ENCODE measurements at regions not wholly inside any gene's neighbourhood (a gene's known extent, or its start where the extent isn't known, plus 50 kb on each side); places are given as distances from the start of the nearest gene placed in this dataset.

- DNase-seq (ENCODE audit: low read depth in 3 of 3, low spot score in 2 of 3) = no peak
These were observed 175.6 kb downstream of the IRX2 start for GRCh38 chr5:2575871-2576270.

GRCh38 chr5:2575292-2575691 lies 176.2 kb downstream of the IRX2 start:
- DNase-seq (ENCODE audit: low read depth in 3 of 3, low spot score in 2 of 3) = peak in 1 of 3 donors; percentile 9

GRCh38 chr5:2574155-2574554 lies 177.3 kb downstream of the IRX2 start:
- no peak for DNase-seq (ENCODE audit: low read depth in 3 of 3, low spot score in 2 of 3)

- DNase-seq (ENCODE audit: low read depth in 3 of 3, low spot score in 2 of 3) = no peak
These were observed 180.9 kb downstream of the IRX2 start for GRCh38 chr5:2570586-2570985.

DNA sequence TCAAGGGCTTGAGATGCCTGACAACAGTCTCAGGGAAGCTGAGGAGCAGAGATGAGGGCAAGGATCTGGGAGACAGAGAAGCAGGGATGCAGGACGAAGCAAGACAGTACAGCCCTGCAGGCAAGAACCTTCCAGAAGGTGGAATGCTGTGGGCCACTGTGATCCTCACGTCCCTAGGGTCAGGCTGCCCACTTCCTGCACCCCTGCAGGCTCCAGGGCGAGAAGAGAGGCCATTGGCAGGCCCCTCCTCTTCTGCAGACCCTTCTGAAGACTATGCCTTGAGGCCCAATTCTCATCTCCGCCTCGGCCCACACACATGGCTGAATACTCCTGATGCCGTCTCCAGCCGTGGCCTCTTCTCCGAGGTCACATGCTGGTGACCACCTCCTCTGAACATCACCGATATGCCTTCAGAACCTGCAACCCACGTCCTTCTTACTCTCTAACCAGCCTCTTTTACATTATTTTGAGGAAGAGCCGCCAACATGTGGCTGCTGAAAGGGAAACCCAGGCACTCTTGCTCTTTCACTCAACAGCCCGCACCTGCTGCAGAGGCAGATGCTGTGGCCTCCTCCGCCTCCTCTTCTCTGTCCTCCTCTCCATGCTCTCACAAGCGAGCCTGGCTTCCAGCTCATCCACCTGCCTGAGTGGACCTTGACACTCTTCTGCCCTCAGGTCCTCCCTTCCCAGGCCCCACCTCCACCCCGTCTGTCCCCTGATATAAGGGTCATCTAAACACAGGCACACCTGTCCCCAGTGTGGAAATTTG lies 181.5 kb downstream of the IRX2 start:
- DNase-seq (ENCODE audit: low read depth in 3 of 3, low spot score in 2 of 3) = no peak

DNA sequence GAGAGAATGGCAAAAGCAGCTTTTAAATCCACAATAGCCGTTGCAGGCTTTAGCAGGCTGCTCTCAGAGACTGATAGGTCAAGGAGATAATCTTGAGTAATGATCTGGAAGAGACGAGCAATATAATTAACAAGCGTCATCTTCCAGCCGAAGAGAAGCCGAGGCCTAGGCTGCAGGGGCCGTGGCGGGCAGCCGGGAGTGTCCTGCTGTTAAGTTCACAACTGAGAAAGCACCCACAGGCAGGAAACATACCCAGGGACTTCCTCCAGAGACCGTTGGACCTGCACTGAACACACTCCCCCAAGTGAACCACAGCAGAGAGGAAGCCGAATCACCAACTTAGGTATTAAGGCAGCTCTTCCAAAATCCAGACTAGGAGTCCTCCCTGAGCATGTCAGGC lies 182.3 kb downstream of the IRX2 start:
- DNase-seq (ENCODE audit: low read depth in 3 of 3, low spot score in 2 of 3) = no peak

DNA sequence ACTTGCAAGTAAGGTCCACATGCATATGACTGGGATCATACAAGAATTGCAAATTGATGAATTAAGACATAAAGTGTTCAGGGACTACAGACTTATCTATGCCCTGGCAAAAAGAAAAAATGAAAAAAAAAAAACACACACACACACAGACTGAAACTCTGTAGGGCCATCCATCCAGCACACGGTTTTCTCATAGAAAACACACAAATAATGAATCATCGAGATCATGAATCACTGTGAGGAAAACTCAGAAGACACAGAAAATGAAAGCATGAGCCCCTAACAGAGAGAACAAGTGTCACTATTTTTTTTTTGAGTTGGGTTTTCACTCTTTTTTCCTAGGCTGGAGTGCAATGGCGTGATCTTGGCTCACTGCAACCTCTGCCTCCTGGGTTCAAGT lies 185.2 kb downstream of the IRX2 start:
- no peak for DNase-seq (ENCODE audit: low read depth in 3 of 3, low spot score in 2 of 3)

- no peak for DNase-seq (ENCODE audit: low read depth in 3 of 3, low spot score in 2 of 3)
These were observed 186.3 kb downstream of the IRX2 start for GRCh38 chr5:2565147-2565546.

DNA sequence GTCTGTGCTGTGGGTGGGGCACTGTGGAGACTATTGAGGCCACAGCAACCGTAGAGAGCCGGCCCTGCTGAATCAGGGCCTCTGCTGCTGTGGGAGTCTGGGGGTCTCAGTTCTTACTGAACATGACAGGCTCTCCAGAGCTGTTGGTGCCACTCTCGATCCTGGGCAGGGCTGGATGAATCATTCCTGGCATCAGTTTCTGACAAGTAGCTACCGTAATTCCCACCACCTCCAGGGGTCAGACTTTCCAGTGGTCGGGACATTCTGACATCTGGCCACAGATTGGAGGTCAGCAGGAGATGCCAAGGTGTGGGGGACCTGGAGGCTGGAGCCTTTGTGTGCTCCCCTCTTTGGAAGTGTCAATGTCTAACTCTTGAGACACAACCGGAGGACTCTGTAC lies 188.4 kb downstream of the IRX2 start:
- DNase-seq (ENCODE audit: low read depth in 3 of 3, low spot score in 2 of 3) = no peak

DNA sequence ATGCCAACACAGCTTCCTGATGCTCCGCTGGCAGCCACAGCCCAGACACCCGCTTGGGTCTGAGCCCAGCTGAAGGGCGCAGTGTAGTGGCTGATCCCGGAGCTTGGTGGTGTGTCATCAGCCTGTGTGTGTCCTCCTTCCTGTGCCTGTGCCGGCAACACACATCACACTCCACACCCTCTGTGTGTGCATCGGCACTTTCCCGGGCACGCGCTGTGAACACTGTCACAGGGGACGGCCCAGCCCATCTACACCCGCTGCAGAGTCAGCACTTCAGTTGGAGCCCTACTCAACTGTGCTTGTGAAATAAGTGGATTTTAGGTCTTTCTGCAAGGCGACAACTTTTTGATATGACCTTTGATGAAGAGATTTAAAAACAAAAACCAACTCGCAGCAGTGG lies 189.4 kb downstream of the IRX2 start:
- no peak for DNase-seq (ENCODE audit: low read depth in 3 of 3, low spot score in 2 of 3)

GRCh38 chr5:2560435-2560834 lies 191.0 kb downstream of the IRX2 start:
- DNase-seq (ENCODE audit: low read depth in 3 of 3, low spot score in 2 of 3) = no peak

GRCh38 chr5:2557435-2557834 lies 194.0 kb downstream of the IRX2 start:
- no peak for DNase-seq (ENCODE audit: low read depth in 3 of 3, low spot score in 2 of 3)

DNA sequence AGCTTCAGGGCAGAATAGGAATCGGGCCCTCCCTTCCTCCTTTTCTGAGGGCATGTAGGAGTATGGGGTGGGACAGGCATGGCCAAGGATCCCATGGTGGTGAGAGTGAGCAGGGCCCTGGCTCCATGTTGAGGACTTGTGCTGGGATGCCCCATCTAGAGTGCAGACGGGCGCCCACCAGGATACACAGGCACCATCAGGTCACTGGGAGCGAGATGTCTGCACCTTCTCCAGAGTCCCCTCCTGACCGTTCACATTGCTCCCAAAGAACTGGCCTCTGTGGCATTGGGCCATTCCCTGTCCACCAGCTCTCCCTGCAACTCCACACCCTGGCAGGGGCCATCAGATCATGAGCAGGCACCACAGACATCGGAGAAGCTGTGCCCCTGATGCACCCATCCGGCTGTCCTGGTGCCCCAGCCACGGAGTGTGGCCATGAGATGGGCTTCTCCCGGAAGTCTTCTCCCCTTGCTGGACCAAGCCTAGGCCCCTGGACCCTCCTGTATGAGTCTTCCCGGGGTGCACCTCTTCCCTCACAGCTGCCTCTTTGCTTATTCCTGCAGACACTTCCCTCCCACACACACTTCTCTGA lies 195.0 kb downstream of the IRX2 start:
- no peak for DNase-seq (ENCODE audit: low read depth in 3 of 3, low spot score in 2 of 3)

DNA sequence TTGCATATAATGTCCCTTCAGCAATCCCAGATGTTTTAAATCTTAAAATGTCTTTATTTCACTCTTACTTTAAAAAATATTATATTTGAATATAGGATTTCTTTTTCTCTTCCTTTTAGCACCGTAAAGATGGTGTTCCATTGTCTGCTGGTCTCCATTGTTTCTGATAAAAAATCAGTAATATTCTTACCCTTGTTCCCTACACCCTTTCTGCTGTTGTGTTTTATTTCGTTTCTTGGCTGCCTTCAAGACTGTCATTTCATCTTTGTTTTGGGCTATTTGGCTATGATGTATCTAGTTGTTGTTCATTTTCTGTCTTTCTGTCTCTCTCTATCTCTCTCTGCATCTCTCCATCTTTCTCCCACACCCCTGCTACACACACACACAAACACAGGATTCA lies 197.9 kb downstream of the IRX2 start:
- DNase-seq (ENCODE audit: low read depth in 3 of 3, low spot score in 2 of 3) = no peak

DNA sequence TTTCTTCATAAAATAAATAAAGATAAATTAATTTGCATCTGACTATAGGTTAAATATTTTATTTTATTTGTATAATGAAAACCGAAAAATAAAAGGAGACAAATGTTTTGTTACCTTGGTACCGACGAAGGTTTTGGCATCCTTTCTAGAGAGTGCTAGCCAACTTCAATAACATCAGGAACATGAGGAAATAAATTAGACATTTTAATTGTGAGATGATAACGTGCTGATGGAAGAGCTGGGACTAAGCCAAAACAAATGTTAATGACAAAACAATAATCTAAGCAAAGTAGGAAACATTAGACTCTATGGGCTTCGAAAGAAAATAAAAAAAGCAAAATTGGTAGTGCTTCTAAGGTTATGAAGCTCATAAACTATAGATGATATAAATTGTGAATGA lies 201.0 kb downstream of the IRX2 start:
- no peak for DNase-seq (ENCODE audit: low read depth in 3 of 3, low spot score in 2 of 3)

- no peak for DNase-seq (ENCODE audit: low read depth in 3 of 3, low spot score in 2 of 3)
These were observed 201.6 kb downstream of the IRX2 start for GRCh38 chr5:2549900-2550299.

- DNase-seq (ENCODE audit: low read depth in 3 of 3, low spot score in 2 of 3) = no peak
These were observed 202.1 kb downstream of the IRX2 start for GRCh38 chr5:2549354-2549753.

DNA sequence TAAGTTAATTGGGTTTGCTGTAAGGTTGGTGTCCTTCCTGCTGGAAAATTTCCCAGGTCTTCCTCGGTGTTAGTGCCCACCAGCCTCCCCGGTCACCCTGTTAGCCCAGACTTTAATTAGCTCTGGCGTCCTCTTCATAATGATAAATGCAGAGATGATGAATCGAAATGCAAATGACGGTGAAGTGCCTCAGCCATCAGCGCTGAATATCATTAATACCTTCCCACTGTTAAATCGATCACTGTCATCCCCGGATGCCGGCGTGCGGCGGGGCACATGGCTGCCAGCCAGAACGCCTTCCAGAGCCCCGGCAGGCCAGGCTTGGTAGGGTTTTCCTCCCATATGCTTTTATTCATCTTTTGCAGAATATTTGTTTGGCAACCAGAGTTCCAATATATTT lies 204.5 kb downstream of the IRX2 start:
- DNase-seq (ENCODE audit: low read depth in 3 of 3, low spot score in 2 of 3) = no peak

DNA sequence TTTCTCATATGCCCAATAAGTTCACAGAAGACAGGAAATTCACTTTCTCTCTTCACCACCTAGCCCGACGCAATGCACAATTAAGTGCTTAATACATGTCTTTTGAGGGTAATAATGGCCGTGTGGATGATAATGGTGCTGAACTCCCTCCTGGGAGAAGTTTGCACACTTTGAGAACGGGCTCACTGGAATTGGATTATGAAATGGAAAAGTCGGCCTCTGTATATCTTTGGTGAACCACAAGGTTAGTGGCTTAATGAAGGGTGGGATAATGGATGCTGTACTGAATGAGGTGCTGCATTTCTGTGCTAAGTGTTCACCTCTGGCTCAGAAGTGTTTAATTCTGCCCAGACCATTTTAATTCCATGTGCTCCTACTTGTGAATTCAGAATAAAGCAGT lies 207.5 kb downstream of the IRX2 start:
- DNase-seq (ENCODE audit: low read depth in 3 of 3, low spot score in 2 of 3) = no peak

- no peak for DNase-seq (ENCODE audit: low read depth in 3 of 3, low spot score in 2 of 3)
These were observed 208.7 kb downstream of the IRX2 start for GRCh38 chr5:2542821-2543220.

DNA sequence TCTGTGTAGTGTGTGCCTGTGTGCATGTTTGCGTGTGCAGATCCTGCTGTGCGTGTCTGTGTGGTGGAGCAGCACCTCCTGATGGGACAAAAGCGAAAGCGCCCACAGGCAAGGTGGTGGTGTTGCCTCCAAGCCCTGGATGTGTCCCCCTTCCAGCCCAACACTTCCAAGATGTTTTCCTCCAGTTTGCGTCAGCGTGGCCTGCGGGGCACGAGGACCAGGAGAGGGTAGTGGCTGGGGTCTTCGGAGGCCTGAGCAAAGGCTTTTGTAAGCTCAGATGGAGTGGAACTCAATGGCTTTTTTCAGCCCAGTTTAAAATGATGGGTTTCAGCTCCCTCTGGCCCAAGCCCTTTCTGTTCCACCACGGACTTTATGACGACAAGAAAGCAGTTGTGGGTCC lies 209.5 kb downstream of the IRX2 start:
- DNase-seq (ENCODE audit: low read depth in 3 of 3, low spot score in 2 of 3) = no peak

DNA sequence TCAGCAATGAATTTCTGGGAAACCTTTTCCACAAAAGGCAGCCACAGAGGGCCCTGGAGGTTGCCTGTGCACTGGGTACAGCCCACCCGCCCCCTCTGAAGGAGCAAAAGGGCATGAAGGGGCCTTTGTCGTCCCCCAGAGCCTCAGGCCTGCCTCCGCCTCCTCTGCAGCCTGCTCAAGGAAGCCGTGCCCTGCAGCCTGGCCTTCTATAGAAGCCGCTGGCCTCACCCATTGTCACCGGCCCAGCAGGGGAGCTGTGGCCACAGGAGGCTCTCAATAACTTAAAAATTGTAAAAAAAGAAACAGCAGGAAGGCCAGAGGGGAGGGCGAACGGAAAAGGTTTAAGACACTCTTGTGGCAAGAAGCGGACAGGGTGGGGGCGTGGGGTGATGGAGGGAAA lies 213.3 kb downstream of the IRX2 start:
- DNase-seq (ENCODE audit: low read depth in 3 of 3, low spot score in 2 of 3) = no peak
